Aorta (tissue), 5 donors: ENCODE measurements at regions not wholly inside any gene's neighbourhood (a gene's known extent, or its start where the extent isn't known, plus 50 kb on each side); places are given as distances from the start of the nearest gene placed in this dataset.

Experiments
- ATAC-seq: fragments of 200-7000 bp; cut with Tn5 transposase; one replicate; pipeline ENCODE4 v1.9.1; 2022; ENCODE audit warnings: moderate library complexity; ENCODE audit not compliant: low FRiP score
- DNase-seq, 2 donors: peaks; one replicate each; pipeline ENCODE4 v3.0.0-alpha.2; 2020
- H3K27ac ChIP-seq, 2 donors: one replicate each; pipeline ENCODE4 v1.5.1; 2013; ENCODE audit warnings: low read length in 2 of 2, mild to moderate bottlenecking in 2 of 2, moderate library complexity in 2 of 2, control low read depth in 1 of 2, inconsistent platforms in 1 of 2, low read depth in 1 of 2
- H3K27me3 ChIP-seq, 2 donors: one replicate each; pipeline ENCODE4 v1.6.1; 2013; ENCODE audit warnings: control low read depth in 1 of 2, low read length in 1 of 2, mild to moderate bottlenecking in 1 of 2, moderate library complexity in 1 of 2; ENCODE audit not compliant: insufficient read depth in 2 of 2, control insufficient read depth in 1 of 2
- H3K36me3 ChIP-seq, 2 donors: one replicate each; pipeline ENCODE4 v1.6.1; 2013; ENCODE audit warnings: control low read depth in 1 of 2, low read length in 1 of 2, mild to moderate bottlenecking in 1 of 2; ENCODE audit not compliant: insufficient read depth in 2 of 2, control insufficient read depth in 1 of 2
- H3K4me1 ChIP-seq, 2 donors: one replicate each; pipeline ENCODE4 v1.6.1; 2013; ENCODE audit warnings: low read length in 2 of 2, control low read depth in 1 of 2, mild to moderate bottlenecking in 1 of 2, moderate library complexity in 1 of 2; ENCODE audit not compliant: insufficient read depth in 2 of 2, control insufficient read depth in 1 of 2
- H3K4me3 ChIP-seq, 2 donors: one replicate each; pipeline ENCODE4 v1.5.1; 2013; ENCODE audit warnings: low read length in 2 of 2, control low read depth in 1 of 2, mild to moderate bottlenecking in 1 of 2
- H3K9me3 ChIP-seq: one replicate; pipeline ENCODE4 v1.6.1; 2013; ENCODE audit warnings: mild to moderate bottlenecking, low read length; ENCODE audit not compliant: control insufficient read depth
- WGBS, 2 donors: extraction: QIAGEN DNeasy Blood & Tissue Kit; methylation state at CpG; one replicate each; pipeline ENCODE4 v1.1.7; 2013; 5-methylcytosine and 5-hydroxymethylcytosine counted together
- intact Hi-C, 2 donors: fragments of 100-400 bp; cut with DNase I; formaldehyde crosslinking; loops; one replicate each; pipeline versions ENCODE4 v1.14.2 to v1.15.0; 2022
- donor health status: healthy with polysubstance abuse.
- donor health status: Bipolar disorder and iron deficiency.
- donor health status: DM: no; HTN: no; CAD: no.
- donor health status: DM: no; HTN: no; CAD: no.
- donor health status: DM: yes; HTN: yes; CAD: no.

- Histone ChIP-seq H3K27me3 (no peaks in the 10 kb centered on the region), H3K4me3 (no peak overlapping the region), H3K36me3 (no peaks in the 10 kb centered on the region), H3K9me3 (peaks cover 1% of the 10 kb centered on the region), H3K27ac (no peak overlapping the region), H3K4me1 (no peaks in the 10 kb centered on the region)
- no peak for DNase-seq
- intact Hi-C loops, result no loop called here
- no peak for ATAC-seq
- WGBS, 2 donors, result 86% methylated on average over 7 of the region's 7 CpGs
Observed at GRCh38 chr12:127260999-127261398, 1006.0 kb upstream of the TMEM132C start.

- intact Hi-C loops, result no loop called here
- Histone ChIP-seq H3K4me1 (no peaks in the 10 kb centered on the region), H3K9me3 (peaks cover 1% of the 10 kb centered on the region), H3K27me3 (no peaks in the 10 kb centered on the region), H3K27ac (no peak overlapping the region), H3K36me3 (no peaks in the 10 kb centered on the region), H3K4me3 (no peak overlapping the region)
- DNase-seq, result no peak
- ATAC-seq, result no peak
- 81 to 86% methylated on average over 1 of the region's 1 CpG for WGBS, 2 donors
Observed at GRCh38 chr12:127262615-127263014, 1004.4 kb upstream of the TMEM132C start.

- Histone ChIP-seq H3K4me3 (no peak overlapping the region), H3K4me1 (no peaks in the 10 kb centered on the region), H3K27me3 (no peaks in the 10 kb centered on the region), H3K9me3 (peaks cover 1% of the 10 kb centered on the region), H3K27ac (no peak overlapping the region), H3K36me3 (no peaks in the 10 kb centered on the region)
- 88 to 90% methylated on average over 9 of the region's 9 CpGs for WGBS, 2 donors
- ATAC-seq (no peak), DNase-seq (no peak)
- intact Hi-C loops, result no loop called here
Observed at GRCh38 chr12:127263621-127264020, 1003.3 kb upstream of the TMEM132C start.

DNA sequence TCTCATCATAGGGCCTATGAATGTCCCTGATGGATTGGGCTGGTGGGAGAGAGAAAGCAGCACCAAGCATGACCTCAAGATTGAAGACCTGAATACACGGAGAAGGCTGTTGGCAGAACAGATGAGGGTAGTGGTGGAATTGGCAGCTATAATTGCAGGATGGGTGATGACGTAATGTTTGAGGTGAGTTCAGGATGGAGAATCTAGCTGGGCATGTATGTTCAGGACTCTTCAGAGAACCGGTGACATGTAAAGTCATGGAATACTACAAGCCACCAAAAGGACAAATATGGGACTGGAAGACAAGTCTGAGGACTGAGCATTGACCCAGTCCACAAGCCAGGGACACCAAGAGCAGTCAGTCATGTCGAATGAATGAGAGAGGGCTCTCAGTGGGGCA, 999.8 kb upstream of the TMEM132C start:
- H3K36me3 ChIP-seq, result no peaks in the 10 kb centered on the region
- 84 to 89% methylated on average over 4 of the region's 4 CpGs for WGBS, 2 donors
- DNase-seq (no peak), ATAC-seq (no peak)
- intact Hi-C loops, result no loop called here
- H3K9me3 ChIP-seq, result peaks cover 1% of the 10 kb centered on the region
- no peak overlapping the region for H3K4me3 ChIP-seq
- H3K27me3 ChIP-seq, result no peaks in the 10 kb centered on the region
- H3K27ac ChIP-seq, result no peak overlapping the region
- no peaks in the 10 kb centered on the region for H3K4me1 ChIP-seq

GRCh38 chr12:127268213-127268612, 998.8 kb upstream of the TMEM132C start:
- Histone ChIP-seq H3K27me3 (no peaks in the 10 kb centered on the region), H3K9me3 (no peaks in the 10 kb centered on the region), H3K4me3 (no peak overlapping the region), H3K36me3 (no peaks in the 10 kb centered on the region), H3K27ac (no peak overlapping the region), H3K4me1 (no peaks in the 10 kb centered on the region)
- intact Hi-C loops, result no loop called here
- 60 to 62% methylated on average over 8 of the region's 8 CpGs for WGBS, 2 donors
- ATAC-seq (no peak), DNase-seq (no peak)

DNA sequence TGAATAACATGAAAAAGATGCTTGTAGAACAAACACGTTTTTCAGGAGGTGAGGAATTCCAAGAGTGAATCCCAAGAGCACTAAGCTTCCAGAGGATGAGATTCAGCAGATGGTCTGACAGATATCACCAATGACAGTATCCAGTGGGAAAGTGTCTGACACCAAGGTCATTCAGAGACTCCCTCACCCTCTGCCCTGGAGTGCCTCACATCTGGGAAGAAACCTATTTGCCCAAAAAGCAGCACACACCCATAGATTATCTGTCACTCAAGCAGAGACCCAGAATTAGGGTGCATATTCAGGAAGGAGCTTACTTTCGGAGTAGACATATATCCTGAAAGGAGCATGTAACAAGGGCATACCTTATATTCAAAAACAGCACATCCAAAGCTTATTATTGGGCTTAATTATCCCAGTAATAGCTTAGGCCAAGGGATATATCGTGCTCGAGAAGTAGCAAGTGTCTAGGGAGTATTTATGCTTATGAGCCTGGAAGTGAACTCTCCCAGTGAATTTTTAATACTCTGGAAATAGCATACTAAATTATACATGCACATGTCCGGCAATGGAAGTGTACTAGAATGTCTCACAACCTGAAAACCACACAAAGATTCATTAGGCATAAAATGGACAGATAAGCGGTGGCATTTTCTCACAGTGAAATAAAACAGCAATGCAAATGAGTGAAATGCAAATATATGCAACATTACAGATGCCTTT, 998.1 kb upstream of the TMEM132C start:
- Histone ChIP-seq H3K27ac (no peak overlapping the region), H3K27me3 (no peaks in the 10 kb centered on the region), H3K4me1 (no peaks in the 10 kb centered on the region), H3K9me3 (no peaks in the 10 kb centered on the region), H3K4me3 (no peak overlapping the region), H3K36me3 (no peaks in the 10 kb centered on the region)
- no peak for DNase-seq
- intact Hi-C loops, result no loop called here
- ATAC-seq, result no peak
- 65 to 74% methylated on average over 6 of the region's 6 CpGs for WGBS, 2 donors

DNA sequence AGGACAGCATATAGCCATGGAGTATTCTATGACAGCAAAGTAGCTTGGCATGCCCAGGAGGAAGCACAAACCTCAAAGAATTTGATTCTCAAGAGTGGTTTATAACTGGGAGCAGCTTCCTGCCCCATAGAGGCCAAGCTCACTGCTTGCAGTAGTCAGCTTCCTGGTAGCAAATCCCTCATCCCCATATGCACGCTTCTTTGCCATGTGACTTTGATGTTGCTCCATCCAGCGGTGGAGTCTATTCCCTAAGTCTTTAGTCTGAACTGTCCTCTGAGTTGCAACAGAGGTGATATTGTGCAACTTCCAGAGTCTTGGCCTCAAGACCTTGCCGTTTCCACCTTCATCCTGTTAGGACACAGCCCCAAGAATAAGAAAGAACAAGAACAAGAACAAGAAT, 996.8 kb upstream of the TMEM132C start:
- intact Hi-C loops, result no loop called here
- DNase-seq, result peak in 1 of 2 donors; percentile 65
- no peak for ATAC-seq
- Histone ChIP-seq H3K27ac (no peak overlapping the region), H3K36me3 (no peaks in the 10 kb centered on the region), H3K4me3 (no peak overlapping the region), H3K27me3 (no peaks in the 10 kb centered on the region), H3K4me1 (no peaks in the 10 kb centered on the region), H3K9me3 (no peaks in the 10 kb centered on the region)
- WGBS, 2 donors, result 84% methylated on average over 3 of the region's 3 CpGs

GRCh38 chr12:127271776-127272175, 995.2 kb upstream of the TMEM132C start:
- intact Hi-C loops, result no loop called here
- ATAC-seq (no peak), DNase-seq (no peak)
- Histone ChIP-seq H3K27ac (no peak overlapping the region), H3K9me3 (no peaks in the 10 kb centered on the region), H3K36me3 (no peaks in the 10 kb centered on the region), H3K27me3 (no peaks in the 10 kb centered on the region), H3K4me1 (no peaks in the 10 kb centered on the region), H3K4me3 (no peak overlapping the region)
- 88 to 92% methylated on average over 10 of the region's 10 CpGs for WGBS, 2 donors

GRCh38 chr12:127272864-127273263, 994.1 kb upstream of the TMEM132C start:
- H3K9me3 ChIP-seq, result no peaks in the 10 kb centered on the region
- H3K27me3 ChIP-seq, result no peaks in the 10 kb centered on the region
- no peaks in the 10 kb centered on the region for H3K4me1 ChIP-seq
- DNase-seq (no peak), ATAC-seq (no peak)
- H3K4me3 ChIP-seq, result no peak overlapping the region
- no peak overlapping the region for H3K27ac ChIP-seq
- no peaks in the 10 kb centered on the region for H3K36me3 ChIP-seq
- intact Hi-C loops, result no loop called here
- 46 to 47% methylated on average over 2 of the region's 2 CpGs for WGBS, 2 donors
